ENCODE measurements at regions not wholly inside any gene's neighbourhood (a gene's known extent, or its start where the extent isn't known, plus 50 kb on each side); places are given as distances from the start of the nearest gene placed in this dataset.
"Not testable (repeated sequence)": the region's sequence is repeated elsewhere in the genome, so short reads cannot be mapped to it uniquely, and the experiment has no call there.

DNA sequence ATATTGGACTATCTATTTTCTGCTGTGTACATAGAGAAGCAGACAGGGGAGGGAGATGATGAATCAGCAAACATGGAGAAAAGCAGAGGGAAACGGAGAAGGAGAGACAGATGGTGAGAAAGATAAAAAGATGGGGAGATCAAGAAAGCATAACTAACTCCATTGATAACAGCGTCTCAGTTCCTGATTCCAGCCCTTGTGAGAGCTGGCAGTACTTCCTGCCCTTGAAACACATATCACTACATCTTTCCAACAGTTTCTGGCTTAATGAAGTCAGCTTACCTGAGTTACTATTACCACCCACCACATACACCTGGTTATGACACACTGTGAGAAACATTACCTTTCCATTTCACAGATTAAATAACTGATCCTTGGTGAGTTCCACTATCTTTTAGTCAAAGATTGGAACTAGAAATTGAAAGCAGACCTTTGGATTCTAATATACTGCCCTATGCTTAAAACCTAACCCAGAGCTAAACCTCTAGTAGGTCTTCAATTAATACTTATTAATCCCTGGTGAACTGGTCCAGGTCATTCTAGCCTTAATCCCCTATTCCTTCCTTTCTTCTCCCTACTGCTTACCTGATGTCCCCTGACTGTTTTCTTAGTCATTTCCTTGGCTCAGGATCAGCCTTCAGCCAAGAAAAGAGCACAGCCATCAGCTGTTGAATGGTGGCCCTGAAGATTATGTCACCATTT is 346.6 kb upstream of the CCL2 start:
- no peak for DNase-seq

DNA sequence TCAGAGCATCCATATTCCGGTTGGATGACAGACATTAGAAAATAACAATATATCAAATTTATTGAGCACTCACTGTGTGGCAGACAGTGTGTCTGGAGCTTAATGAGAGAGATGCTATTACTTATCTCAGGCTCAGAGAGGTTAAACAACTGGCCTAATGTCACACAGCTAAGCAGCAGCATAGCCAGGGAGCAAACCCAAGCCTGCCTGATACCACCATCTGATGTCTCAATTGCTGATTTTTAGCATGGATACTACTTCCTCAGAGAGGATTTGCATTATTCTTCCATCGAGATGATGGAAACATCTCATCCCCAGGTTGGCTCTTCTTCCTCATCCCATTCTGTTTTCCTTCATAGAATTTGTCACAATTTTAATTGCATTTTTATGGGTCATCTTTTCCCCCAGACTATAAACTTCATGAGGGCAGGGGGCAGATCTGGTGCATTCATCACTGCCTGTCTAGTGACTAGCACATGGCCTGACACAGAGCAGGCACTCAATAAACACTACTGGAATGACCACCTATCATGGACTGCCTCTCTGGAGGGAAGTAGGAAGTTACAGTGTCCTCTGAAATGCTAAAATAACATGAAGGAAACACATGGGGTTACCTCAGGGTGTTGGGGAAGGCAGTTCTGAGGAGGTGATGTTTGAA is 344.8 kb upstream of the CCL2 start:
- no peak for DNase-seq

DNA sequence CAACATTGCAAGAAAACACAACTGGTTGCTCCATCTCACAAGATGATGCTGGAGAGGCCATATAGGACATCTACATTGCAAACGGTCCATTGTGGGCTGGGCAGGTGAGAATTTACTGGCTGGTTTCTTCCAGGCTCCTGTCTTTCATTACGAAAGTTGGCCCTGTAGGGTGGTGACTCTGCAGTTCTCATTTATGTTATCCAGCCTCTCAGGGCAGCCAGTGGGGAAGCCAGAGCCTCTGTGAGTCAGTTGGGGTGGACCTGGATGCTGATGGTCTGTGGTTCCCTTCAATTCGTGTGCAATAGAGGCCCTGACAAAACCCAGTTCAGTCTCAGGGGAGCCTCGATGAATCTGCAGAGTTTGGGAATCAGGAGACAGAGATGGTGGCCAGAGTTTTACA is 341.0 kb upstream of the CCL2 start:
- DNase-seq: no peak

DNA sequence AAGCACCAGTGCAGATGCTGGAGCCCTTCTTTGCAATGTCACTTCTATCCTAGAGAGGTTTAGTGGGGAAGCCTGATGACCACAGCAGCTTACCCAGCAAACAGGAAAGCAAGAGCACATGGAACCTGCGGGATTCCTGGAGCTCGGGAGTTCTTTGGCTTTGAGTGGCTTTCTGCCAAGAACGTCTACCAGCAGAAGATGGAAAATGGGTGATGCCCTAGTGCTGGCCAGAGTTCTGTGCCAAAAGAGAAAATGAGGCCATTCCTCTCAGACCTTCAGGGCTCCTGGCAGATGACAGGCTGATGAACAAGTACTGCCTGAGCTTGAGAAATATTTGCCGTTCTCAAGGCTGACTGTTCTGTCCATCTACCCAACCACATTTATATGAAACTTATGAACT is 332.1 kb upstream of the CCL2 start:
- DNase-seq: no peak

DNA sequence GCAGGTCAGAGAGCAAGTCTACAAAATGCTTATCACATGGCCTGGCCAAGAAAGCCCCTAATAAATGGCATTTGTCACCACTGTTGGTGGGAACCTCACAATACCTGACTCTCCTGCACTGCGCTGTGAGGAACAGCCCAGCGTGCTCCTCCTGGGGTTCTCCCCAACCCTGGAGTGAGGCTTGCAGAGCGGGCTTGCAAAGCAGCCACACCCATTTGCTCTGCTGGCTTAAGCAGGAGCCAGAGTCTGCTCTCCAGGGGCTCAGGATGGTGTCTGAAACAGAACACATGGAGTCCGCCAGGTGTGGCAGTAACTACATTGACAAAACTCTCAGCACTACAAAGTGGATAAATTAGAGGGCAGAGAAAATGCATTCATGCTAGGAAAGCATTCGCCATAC is 331.0 kb upstream of the CCL2 start:
- DNase-seq: no peak

DNA sequence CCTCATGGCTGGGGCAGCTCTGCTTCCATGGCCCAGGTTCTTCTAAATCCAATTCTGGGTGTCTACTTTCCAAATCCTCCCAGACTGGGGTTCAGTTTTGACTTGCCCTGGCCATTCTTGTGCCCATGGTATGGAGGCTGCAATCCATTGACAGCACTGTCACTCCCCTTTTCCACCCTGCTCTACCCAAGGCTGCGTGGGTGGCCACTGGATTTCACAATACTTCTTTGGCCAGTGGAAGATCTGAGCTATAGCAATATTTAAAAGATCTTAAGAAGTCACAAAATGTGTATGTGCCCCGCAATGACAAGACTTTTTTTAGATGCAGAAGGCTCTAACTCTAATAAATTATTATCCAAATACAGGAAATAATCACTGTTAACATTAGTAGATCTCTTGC is 329.4 kb upstream of the CCL2 start:
- DNase-seq: peak; percentile 35 to 47

DNA sequence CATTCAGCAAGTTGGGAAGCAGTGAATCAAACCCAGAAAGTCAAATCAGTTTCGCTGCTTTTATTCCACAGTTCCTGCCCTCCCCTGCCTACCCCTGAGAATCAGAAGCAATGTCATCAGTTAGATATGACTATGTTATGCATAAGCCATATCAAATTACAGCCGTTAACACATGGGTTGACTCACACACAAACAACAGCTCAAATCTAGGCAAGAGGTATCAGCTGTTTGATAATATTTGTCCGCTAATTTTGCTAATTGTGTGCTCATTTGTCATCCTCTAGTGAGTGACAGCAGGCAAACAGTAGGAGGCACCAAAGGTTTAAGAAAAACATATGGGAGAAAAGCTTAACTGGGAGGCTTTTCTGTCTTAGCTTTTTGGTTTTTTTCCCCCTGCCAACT is 327.4 kb upstream of the CCL2 start:
- peak in 1 of 2 donors; percentile 13 for DNase-seq

DNA sequence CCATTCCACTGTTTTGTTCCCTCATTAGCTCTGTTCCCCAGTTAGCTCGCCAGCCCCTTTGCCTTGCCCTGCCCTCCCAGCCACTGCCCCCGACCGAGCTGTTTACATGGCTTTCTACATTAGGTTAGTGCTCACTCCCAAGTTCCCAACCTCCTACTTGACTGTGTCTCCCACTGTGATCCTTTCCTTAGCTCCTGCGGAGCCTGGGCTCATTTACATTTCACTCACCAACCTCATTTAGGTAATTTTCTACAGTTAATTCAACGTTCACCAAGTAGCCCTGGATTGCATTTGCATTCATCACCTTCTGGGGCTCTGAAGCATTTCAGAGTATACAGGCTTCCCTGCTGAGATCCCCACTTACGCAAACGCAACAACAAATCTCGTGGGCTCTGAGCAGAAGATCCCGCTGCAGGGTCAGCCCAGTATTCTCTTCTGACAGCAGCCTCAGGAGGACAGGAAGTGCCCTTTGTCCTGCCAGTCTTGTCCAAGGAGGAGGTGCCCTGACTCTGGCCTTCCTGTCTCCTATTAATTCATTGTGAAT is 325.8 kb upstream of the CCL2 start:
- no peak for DNase-seq

DNA sequence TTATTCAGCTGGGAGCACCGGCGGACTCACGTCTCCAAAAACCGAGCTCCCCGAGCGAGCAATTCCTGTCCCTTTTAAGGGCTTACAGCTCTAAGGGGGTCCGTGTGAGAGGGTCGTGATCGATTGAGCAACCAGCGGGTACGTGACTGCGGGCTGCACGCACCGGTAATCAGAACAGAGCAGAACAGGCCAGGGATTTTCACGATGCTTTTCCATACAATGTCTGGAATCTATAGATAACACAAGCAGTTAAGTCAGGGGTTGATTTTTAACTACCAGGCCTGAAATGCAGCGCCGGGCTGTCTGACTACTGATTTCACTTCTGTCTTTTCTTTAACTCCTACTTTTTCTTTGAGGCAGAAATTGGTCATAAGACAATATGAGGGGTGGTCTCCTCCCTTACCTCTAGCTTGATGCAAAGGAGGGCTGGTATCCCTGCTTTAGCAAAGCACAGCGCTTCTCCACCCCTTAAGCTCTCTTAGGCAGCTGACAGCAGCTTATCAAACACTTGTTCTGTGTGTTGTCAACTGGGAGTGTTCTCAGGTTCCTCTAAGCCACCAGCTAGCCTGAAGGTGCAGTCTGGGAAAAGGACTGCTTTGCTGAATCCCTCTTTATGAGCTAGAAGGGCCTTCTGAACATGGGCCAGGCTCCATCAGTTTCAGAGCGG is 323.8 kb upstream of the CCL2 start:
- DNase-seq: not testable (repeated sequence)

DNA sequence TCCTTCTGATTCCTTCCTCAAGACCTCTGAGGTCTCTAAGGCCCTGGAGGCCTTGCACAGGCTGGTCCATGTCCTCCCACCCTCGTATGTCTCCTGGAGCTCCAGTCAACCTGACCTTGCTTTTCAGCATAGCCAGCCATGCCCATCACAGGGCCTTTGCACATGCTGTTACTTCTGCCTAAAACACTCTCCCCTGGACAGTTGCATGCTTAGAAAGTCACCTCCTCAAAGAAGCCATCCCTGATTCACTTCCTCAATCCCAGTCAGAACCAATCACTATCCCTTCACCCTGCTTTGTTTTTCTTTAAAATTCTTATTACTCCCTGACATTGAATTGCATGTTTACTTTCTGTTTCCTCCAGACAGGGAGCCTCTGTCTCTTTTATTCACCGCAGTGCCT is 322.1 kb upstream of the CCL2 start:
- no peak for DNase-seq

DNA sequence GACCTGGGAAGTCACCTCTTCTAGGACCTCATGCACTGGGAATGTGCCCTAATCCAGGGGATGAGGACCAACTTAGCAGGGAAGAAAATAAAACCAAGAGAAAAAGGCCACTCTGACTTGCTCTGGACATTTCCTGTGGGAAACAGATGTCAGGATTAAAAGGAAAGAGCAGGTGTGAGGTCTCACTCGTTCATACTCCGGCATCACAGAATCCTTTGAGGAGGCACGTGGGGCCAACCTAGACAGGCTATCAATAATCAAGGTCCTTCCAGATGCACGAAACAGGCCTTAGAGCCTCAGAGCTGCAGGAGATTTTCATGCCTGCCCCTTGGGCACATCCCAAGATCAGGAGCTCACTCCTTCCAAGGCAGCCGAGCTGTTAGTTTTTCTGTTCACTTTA is 321.5 kb upstream of the CCL2 start:
- DNase-seq: no peak

DNA sequence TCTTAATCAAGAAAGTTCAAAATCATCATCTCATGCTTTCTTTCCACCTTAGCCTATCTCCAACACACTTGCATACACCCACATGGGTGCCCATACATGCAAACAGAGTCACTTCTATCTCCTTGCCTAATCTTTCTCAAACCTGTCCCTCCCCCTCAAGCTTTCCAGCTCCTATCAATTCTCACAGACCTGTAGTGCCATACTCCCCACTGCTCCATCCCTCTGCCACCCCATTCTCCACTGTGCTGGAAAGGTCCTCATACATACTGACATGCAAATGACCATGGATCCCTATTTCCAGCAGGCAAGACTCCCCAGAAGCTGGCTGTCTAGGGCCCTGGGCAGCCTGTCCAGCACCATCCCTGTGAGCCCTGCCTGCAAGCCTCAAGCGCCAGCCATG is 320.4 kb upstream of the CCL2 start:
- no peak for DNase-seq

DNA sequence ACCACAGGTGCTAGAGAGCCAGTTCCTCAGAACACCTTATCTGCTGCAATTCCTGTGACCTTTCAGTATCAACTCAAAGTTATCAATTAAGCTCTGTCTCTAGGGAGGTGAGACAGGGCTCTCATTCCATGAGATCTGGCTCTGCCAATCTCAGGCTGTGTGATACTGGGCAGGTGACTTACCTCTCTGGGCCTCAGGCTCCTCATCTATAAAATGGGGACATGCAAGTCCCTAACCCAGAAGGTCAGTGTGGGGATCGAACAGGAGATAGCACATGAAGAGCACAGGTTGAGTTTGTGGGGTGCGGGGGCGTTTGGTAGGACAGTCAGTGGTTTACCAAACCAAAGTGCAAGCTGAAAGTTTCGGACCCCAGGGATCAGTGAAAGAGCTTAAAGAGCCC is 319.3 kb upstream of the CCL2 start:
- DNase-seq: no peak

DNA sequence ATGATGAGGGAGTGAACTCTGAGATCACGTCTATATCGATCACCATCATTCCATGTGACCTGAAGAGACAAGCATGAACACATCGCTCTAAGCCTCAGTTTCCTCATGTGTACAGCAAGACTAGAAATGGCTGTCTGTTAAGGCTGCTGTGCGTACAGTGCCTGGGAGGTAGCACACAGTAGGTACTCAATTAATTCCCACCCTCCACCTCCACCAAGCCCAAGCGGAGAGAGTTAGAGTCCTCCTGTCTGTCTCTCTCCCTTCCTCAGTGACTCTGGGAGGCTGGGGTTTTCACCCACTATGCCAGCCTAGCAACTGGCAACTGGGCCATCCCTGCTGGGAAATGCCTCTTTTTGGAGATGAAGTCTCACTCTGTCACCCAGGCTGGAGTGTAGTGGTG is 318.3 kb upstream of the CCL2 start:
- no peak for DNase-seq

DNA sequence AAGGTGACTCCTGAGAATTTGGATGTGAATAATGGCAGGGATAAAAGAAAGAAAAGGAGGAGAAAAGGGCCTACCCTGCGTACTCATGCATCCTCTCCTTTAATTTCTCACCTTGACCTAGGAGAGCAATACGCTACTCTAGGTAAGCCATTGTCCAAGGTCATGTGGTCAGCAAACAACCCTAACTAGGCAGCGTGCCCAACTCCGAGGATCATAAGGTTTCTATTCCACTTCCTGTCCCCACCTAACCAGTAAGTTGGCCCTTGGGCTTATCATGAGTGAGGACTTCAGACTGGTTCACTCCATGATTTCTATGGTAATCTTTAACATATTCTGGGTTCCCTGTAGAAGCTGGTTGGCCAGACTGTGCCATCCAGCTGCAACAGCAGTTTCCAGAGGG is 315.1 kb upstream of the CCL2 start:
- DNase-seq: no peak

DNA sequence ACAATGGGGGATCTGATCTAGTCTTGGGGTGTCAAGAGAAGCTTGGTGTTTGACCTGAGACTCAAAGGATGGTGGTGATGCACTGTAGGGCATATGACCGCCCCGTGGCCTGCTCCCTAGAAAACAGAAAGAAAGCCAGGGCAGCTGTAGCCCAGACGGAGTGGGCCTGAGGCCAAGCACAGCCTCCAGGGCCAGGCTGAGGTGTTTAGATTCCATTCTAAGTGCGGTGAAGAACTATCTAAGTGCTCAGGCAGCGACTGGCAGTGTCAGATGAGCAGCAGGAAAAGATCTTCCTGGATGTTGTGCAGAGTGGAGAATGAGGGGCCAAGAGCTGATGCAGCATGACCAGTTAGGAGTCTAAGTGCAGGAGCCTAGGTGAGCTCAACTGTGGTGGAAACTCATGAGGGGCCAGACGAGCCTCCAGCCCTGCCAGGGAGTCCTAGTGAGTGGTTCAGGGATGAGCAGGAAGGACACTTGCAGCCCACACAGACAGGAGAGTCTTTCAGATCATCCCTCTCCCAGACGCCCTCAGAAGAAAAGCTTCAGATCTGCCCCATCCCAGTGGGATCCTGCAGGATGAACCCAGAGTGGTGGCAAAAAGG is 314.2 kb upstream of the CCL2 start:
- DNase-seq: no peak

DNA sequence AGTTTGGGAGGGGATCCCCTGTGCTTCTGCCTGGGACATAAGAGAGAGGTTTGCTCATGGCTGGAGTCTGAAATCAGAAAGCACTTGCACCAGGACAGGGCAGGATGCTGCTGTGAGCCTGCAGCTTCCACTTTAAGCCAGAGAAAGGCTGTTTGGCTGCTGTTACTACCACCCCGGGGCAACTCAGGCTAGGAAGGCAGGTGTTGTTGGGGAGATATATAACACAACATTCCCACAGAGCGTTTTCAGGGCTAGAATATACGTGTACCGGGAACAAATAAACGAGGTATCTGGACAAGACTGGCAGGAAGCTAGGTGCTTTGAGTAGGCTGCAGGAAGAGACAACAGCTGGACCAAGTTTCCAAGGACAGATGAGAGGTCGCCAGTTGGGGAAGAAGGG is 313.3 kb upstream of the CCL2 start:
- no peak for DNase-seq

DNA sequence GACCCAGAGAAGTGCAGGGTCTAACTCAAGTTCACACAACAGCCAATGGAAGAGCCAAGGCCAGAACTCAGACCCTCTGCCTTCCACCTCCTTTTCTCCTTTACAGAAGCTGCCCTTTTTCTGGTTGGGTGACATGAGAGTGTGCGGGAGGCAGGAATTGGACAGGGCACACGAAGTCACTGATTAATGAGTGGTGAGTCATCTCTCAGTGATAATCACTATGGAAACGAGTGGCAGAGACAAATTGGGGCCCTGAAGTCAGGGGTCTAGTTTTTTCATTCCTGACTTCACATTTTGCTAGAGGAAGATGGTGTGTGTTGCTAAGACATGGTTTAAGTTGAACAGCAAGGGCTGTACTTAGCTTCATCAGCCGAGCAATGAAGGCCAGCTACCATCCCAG is 312.7 kb upstream of the CCL2 start:
- DNase-seq: no peak

DNA sequence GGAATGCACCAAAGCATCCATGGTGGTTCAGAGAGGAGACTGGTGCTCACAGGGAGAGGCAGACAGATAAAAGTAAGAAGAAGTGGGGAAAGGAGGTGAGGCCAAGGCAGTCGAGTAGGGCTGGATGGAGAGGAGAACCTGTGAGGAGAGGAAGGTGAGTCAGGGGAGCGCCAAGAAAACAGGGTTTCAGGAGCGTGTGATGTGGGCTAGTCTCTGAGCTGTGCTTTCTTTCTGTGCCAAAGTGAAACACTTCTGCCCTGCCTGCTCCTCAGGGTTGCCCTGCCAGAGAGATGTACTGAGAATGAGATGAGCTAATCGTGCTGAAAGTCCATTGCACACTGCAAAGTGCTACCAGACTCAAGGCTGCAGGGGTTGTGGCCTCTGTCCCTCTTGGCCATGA is 310.7 kb upstream of the CCL2 start:
- no peak for DNase-seq

DNA sequence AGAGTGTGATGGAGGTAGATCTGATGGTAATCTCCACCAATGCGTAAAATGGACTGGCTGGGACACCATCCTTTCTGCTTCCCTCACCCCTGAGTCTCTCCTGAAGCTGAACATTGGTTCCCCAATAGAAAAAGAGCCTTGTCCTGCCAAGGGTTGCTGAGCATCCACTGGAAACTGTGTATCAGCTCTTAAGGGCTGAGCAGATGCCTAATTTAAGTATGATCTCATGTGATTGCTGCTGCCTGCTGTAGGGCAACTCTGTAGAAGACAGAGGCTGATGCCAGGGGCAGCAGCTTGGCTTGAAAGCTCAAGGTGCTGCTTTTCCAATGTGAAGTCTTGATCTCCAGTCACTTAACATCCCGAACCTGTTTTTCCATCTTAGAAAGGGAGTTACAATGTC is 310.3 kb upstream of the CCL2 start:
- no peak for DNase-seq

DNA sequence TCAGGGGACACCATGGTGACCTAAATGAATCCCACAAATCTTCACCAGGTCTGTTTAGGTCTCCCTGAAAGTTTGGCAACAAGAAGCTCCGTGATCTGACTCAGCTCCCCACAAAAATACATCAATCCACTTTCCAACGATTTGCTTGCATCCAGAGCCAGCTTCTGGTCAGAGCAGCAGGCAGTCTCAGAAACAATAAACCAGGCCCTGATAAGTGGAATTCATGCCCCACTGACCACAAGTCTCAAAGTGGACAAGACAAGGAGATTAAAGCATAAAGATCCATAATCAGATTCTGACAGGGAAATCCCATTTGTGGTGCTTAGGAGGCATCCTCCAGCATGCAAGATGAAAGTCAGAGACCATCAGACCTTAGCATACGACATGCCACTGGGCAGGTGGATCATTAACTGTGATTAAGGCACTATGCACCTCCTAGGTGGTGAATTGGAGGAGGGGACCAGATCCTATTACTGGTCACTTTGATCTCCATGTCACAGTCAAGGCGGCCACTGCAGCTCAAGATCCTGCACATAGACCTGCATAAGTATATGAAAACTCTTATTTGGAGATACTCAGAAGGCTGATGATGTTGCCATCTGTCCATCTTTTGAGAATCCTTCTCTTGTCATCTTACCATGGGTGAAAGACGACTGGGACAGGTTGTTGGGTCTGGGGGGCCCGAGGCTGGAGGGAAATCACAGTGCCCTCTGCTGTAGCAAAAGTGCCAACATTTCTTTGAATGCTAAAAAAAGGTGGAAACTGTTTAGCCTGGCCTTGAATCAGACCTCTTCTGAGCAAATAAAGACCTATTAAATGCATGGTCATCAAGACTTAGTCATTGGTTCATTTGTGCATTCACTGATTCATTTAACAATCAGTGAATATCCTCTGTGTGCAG is 309.2 kb upstream of the CCL2 start:
- no peak for DNase-seq

DNA sequence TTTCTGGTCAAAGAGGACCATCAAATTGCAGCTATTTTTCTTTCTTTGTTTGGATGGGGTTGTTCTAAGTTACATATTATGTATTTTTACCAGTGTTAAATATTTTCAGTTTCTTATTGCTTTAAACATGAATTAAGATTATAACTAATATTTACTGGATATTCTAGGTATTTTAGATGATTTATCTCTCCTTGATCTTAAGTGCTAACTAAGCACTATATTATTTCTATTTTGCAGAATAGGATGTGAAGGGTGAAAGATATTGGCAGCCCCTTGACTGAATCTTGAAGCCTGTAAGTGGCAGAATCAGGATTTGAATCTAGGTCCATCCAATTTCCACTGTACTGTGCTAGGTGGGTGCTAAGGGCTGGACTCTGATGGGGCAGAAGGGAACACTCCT is 307.3 kb upstream of the CCL2 start:
- DNase-seq: no peak

DNA sequence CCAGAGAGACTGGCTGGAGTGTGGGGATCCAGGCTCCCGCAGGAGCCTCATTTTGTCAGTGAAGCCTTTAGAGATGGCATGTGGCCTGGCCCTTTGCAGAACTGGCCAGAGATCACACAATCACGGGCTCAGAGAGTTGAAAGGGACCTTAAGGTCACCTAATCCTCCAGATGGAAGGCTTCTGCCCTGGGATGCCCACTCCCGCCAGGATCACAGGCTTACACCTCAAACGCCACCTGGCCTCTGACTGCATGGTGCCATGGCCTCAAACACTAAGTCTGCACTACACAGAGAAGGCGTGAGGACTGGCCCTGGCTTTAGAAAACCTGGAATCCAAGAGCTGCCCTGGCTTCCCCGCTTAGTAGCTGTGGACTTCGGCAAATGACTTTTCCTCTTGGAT is 306.8 kb upstream of the CCL2 start:
- DNase-seq: no peak
